HAP-1 (cell line): ENCODE measurements at regions not wholly inside any gene's neighbourhood (a gene's known extent, or its start where the extent isn't known, plus 50 kb on each side); places are given as distances from the start of the nearest gene placed in this dataset.

Source experiments
- DNase-seq, 2 experiments: peaks; one replicate each; pipeline ENCODE4 v3.0.0-alpha.2; 2016 to 2020; ENCODE audit warnings: low spot score in 2 of 2
- H3K27me3 ChIP-seq: fragments of 250-450 bp; sonication (Bioruptor Pico); 2 replicates; pipeline ENCODE4 v1.5.1; 2020; ENCODE audit warnings: low read depth, mild to moderate bottlenecking, moderate library complexity
- H3K36me3 ChIP-seq: fragments of 250-450 bp; sonication (Bioruptor Pico); replicated peaks from 2 replicates; pipeline ENCODE4 v1.5.1; 2020; ENCODE audit warnings: mild to moderate bottlenecking
- H3K4me1 ChIP-seq: fragments of 250-450 bp; sonication (Bioruptor Pico); 2 replicates; pipeline ENCODE4 v1.5.1; 2020; ENCODE audit warnings: mild to moderate bottlenecking
- H3K4me3 ChIP-seq: fragments of 250-450 bp; sonication (Bioruptor Pico); 2 replicates; pipeline ENCODE4 v1.5.1; 2020; ENCODE audit warnings: mild to moderate bottlenecking, moderate library complexity
- H3K9me3 ChIP-seq: fragments of 250-450 bp; sonication (Bioruptor Pico); 2 replicates; pipeline ENCODE4 v1.5.1; 2020; ENCODE audit warnings: mild to moderate bottlenecking, moderate library complexity
- in situ Hi-C: fragments of 300-500 bp; cut with MboI; formaldehyde crosslinking; loops from 3 replicates; pipeline ENCODE4 v1.14.3; 2020; ENCODE audit warnings: low sequenced_read_pairs, inconsistent platforms, mixed read lengths

DNA sequence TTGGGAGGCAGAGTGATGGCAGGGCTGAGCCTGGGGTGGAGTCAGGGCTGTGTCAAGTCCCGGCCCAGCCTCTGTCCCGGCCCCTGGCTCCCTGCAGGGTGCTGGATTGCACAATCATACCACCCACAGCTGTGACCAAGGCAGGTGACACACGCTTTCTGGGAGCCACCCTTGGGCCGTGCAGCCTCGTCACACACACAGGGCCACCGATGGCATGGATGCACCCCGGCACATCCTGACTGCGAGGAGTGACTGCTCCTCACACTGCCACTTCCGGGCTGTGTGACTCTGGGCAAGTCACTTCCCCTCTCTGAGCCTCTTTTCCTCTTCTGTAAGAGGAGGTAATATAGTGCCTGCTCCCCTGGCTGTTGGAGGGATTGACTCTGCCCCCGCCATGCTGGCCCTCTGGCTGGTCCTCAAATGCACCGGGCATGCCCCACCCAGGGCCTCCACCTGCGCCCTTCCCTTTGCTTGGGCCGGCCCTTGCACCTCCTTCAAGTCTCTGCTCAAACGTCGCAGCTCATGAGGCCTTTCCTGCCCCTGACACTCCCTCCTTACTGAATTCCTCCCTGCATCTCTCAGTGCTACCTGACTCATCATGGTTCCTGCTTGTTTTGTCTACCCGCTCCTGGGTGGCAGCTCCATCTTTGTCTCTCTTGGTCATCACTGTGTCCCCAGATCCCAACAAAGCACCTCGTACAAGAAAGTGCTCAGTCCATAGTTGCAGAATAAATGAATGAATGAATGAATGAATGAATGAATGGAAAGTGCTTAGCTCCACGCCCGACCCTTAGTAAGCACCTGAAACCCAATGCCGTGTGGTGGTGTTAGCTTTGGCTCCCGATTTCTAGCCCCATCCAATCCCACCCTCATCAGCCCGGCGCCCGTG is 93.5 kb downstream of the CEBPB start:
- Histone ChIP-seq H3K9me3 (no peaks in the 10 kb centered on the region), H3K36me3 (no peaks in the 10 kb centered on the region), H3K27me3 (no peaks in the 10 kb centered on the region), H3K4me1 (peaks cover 8% of the 10 kb centered on the region), H3K4me3 (no peak overlapping the region)
- DNase-seq, result no peak
- in situ Hi-C loops, result no loop called here

DNA sequence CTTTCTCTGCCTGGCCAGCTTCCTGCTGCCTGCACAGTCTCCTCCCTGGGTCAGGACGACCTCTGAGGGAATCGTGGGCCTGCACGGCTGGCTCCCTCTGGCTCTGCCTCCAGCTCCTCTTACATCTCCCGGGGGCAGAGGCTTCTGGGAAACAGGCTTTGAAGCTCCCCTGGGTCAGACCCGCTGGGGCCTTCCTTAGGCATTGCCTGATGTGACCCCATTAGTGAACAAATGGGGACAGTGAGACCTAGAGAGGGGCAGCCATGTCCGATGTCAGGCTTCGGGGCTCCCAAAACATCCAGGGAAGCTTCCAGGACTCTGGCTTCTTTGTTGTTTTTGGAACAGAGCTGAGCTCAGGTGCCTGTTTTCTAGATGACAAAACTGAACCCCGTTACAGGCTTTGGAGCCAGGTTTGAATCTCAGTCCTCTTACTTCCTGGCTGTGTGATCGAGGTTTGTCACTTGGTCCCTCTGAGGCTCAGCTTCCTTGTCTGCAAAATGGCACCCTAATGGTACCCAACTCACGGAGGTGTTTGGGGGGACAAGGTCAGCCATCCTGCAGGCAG is 94.3 kb downstream of the CEBPB start:
- Histone ChIP-seq H3K27me3 (no peaks in the 10 kb centered on the region), H3K4me3 (no peak overlapping the region), H3K9me3 (no peaks in the 10 kb centered on the region), H3K36me3 (no peaks in the 10 kb centered on the region), H3K4me1 (peaks cover 8% of the 10 kb centered on the region)
- no peak for DNase-seq
- in situ Hi-C loops, result no loop called here

DNA sequence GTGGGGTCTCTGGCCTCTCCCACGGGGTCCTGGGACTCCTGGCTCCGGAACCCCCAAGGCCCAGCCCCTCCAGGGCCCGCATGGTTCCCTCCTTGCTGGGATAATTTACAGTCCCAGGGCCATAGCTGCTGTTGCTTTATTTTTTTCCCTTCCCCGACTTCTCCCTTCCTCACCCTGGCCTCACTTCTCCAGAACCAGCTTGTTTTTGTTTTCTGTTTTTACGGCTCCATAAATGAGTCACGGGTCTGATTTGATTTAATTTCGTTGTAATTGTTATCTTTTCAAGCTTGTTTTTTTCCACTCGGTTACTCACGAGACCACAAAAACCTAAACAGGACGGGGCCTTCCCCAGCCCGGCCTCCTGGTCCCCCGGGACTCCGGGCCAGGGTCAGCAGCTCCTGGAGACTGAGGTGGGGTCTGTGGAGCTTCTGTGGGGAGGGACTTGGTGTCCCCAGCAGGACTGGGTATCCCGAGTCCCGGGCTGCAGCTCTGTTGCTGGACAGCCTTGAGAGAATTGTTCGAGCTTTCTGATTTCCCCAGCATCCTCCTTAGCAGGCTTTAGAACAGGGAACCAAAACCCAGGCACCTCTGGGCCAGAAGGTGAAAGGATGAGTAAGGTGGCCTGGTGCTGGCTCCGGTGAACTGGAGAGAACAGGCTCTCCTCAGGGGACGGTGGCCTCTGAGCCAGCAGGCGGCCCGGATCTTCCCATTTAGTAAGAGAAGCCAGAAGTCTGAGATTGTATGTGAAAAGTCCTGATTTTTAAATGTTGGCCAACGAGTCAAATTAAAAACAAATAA is 94.9 kb downstream of the CEBPB start:
- peaks cover 8% of the 10 kb centered on the region for H3K4me1 ChIP-seq
- no peaks in the 10 kb centered on the region for H3K36me3 ChIP-seq
- H3K9me3 ChIP-seq, result no peaks in the 10 kb centered on the region
- no peaks in the 10 kb centered on the region for H3K27me3 ChIP-seq
- in situ Hi-C loops, result no loop called here
- no peak overlapping the region for H3K4me3 ChIP-seq
- DNase-seq, result no peak

DNA sequence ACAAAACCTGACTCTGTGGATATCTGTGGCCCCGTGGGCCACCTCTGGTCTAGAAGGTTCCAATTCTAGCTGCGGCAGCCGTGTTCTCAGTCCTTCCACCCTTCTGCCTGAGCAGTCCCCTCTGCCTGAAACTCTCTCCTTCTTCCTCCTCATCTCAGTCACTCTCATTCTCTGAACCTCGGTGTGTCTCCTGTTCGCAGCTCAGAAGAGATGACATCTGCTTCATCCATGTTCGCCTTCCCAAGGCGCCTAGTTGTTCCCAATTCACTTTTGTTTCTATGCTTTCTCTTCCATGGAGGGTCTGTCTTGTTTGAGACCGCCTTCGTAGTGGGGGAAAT is 95.5 kb downstream of the CEBPB start:
- DNase-seq, result no peak
- no peaks in the 10 kb centered on the region for H3K27me3 ChIP-seq
- in situ Hi-C loops, result no loop called here
- no peaks in the 10 kb centered on the region for H3K36me3 ChIP-seq
- H3K9me3 ChIP-seq, result no peaks in the 10 kb centered on the region
- no peak overlapping the region for H3K4me3 ChIP-seq
- peaks cover 8% of the 10 kb centered on the region for H3K4me1 ChIP-seq

DNA sequence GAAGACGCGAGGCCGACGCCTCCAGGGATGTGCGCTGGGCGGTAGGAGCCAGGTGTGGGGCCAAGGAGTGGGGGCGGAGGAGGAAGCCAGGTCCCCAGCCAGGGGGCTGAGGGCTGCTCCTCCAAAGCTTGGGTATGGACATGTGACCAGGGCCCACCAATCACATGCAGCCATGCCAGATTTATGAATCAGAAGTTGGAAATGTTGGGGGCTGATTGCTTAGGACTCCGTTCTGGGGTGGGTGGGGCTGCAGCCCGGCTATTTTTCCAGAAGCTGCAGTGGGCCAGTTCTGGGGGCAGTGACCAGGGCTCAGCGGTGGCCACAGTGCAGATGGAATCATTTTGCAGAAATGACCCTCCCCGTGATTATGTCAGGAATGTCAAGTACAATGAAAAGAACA is 96.0 kb downstream of the CEBPB start:
- Histone ChIP-seq H3K27me3 (no peaks in the 10 kb centered on the region), H3K36me3 (no peaks in the 10 kb centered on the region), H3K9me3 (no peaks in the 10 kb centered on the region), H3K4me1 (peaks cover 8% of the 10 kb centered on the region), H3K4me3 (no peak overlapping the region)
- peak in 1 of 2 experiments; percentile 61 for DNase-seq
- in situ Hi-C loops, result no loop called here

DNA sequence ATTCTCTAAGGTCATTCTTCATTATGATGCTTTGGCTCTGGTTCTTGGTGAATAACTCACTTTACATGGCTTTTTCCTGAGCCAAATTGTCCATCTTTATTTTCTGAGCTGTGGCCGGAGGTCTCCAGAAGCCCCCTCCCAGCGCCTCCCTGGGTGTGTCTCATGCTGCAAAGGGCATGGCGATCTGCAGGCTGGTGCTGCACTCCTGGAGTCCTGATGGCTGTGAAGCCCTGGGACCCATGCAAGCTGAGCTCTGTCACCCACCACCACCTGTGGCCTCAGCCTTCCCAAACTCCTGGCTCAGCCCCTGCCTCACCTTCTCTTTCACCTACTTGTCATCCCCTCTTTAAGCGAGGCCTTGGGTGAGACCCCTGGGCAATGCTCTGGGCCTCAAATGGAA is 96.9 kb downstream of the CEBPB start:
- Histone ChIP-seq H3K9me3 (no peaks in the 10 kb centered on the region), H3K27me3 (no peaks in the 10 kb centered on the region), H3K4me1 (peaks cover 8% of the 10 kb centered on the region), H3K4me3 (no peak overlapping the region), H3K36me3 (no peaks in the 10 kb centered on the region)
- DNase-seq, result no peak
- in situ Hi-C loops, result no loop called here

DNA sequence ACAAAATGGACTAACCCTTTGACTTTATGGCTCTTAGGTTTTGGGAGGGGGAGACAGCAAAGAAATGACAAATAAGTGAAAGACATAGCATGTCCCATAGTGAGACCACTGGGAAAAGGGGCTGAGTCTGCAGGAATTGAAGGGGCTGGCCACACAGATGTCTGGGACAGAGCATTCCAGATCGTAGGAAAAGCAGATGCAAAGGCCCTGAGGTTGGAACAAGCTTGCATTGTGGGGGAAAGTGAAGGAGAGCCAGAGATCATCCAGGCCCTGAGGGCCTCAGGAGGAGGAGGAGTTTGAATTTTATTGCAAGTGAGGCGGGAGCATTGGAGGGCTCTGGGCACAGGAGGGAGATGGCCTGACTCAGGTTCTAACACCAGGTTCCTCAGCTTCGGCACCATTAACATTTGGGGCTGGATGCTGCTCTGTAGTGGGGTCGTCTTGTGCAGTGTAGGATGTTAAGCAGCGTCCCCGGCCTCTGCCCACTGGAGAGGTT is 97.5 kb downstream of the CEBPB start:
- Histone ChIP-seq H3K4me3 (no peak overlapping the region), H3K9me3 (no peaks in the 10 kb centered on the region), H3K27me3 (no peaks in the 10 kb centered on the region), H3K36me3 (no peaks in the 10 kb centered on the region), H3K4me1 (peaks cover 8% of the 10 kb centered on the region)
- in situ Hi-C loops, result no loop called here
- no peak for DNase-seq

DNA sequence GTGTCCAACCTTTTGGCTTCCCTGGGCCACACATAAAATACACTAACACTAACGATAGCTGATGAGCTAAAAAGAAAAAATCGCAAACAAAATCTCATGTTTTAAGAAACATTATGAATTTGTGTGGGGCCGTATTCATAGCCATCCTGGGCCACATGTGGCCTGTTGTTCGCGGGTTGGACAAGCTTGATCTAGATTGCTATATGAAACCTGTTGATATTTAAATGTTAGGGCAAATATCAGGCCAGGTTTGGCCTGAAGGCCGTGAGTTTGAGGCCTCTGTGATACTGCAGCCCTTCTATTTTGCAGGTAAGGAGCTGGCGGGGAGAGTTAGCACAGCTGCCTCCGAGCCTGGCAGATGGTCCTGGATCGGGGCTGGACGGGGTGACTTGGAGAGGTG is 99.0 kb downstream of the CEBPB start:
- DNase-seq, result no peak
- no peak overlapping the region for H3K4me3 ChIP-seq
- H3K27me3 ChIP-seq, result no peaks in the 10 kb centered on the region
- in situ Hi-C loops, result no loop called here
- H3K9me3 ChIP-seq, result no peaks in the 10 kb centered on the region
- H3K4me1 ChIP-seq, result peaks cover 8% of the 10 kb centered on the region
- no peaks in the 10 kb centered on the region for H3K36me3 ChIP-seq

DNA sequence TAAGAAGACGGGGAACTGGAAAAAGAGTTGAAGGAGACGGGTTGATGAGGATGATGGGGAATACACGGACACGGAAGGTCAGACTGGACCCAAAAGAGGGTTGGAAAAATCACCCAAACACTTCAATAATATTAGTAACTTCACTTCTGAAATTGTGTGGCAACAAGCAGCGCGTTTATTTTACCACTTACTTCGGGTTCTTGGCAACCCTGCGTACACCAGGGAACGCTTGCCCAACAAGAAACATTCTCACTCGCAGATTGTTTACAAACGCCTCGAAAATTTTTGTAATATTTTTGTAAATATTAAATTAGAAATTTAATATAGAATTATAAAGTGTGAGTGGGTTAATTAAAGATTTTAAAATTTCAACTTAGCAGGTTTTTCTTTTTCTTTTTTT is 99.5 kb downstream of the CEBPB start:
- peaks cover 8% of the 10 kb centered on the region for H3K4me1 ChIP-seq
- no peaks in the 10 kb centered on the region for H3K9me3 ChIP-seq
- no peaks in the 10 kb centered on the region for H3K27me3 ChIP-seq
- in situ Hi-C loops, result no loop called here
- no peak overlapping the region for H3K4me3 ChIP-seq
- DNase-seq, result no peak
- H3K36me3 ChIP-seq, result no peaks in the 10 kb centered on the region

DNA sequence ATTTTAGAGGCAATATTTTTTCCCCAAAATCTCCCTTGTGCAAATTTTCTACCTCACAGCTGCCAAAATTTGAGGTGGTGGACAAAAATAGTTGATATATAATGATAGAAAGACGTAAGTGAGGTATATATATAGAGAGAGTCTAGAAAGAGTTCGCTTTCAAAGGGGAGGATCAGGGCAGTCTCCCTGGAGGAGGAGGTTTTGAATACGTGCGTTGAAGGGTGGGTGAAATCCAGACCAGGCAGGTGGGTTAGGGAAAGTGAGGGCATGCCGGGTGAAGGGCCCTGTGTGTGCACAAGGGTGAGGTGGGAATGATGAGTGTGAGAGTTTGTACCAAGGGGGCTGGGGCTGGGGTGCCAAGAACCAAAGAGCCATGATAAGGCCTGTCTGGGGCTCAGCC is 100.2 kb downstream of the CEBPB start:
- Histone ChIP-seq H3K4me1 (peaks cover 8% of the 10 kb centered on the region), H3K9me3 (no peaks in the 10 kb centered on the region), H3K27me3 (no peaks in the 10 kb centered on the region), H3K4me3 (no peak overlapping the region), H3K36me3 (no peaks in the 10 kb centered on the region)
- no peak for DNase-seq
- in situ Hi-C loops, result no loop called here

DNA sequence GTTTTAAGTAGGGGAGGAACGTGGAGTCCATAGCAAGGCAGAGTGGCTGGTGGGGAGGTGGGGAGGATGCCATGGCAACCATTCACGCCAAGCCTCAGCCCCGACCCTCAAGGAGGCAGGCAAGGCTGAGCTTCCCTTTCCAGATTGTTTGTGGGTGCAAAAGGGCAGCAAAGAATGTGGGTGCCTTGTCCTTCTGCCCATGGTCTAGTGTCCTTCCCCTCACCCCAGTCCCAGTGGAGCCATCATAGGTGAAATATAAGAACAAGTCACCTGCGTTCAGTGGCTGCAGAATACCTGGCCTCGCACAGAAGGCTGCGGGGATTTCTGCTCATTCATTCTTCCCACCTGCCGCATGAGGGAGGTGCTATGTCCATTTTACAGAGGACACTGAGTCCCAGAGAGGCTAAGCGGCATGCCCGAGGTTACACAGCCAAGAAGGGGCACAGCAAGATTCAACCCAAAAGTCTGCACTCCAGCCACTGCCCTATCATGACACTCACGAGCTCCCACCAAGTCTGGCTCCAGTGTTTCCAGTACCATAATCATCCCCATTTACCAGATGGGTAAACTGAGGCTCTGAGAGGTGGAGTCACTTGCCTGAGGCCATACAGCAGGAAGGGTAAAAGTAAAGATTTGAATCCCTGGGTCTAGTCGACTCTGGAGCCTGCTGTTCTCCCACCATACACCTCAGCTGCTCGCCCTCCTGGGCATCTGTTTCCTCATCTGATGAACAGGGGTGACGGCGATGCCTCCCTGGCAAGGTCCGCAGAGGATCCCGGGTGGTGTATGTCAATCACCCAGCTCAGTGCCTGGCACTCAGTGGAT is 100.8 kb downstream of the CEBPB start:
- DNase-seq, result no peak
- Histone ChIP-seq H3K9me3 (no peaks in the 10 kb centered on the region), H3K4me3 (no peak overlapping the region), H3K36me3 (no peaks in the 10 kb centered on the region), H3K4me1 (peaks cover 6% of the 10 kb centered on the region), H3K27me3 (no peaks in the 10 kb centered on the region)
- in situ Hi-C loops, result no loop called here

DNA sequence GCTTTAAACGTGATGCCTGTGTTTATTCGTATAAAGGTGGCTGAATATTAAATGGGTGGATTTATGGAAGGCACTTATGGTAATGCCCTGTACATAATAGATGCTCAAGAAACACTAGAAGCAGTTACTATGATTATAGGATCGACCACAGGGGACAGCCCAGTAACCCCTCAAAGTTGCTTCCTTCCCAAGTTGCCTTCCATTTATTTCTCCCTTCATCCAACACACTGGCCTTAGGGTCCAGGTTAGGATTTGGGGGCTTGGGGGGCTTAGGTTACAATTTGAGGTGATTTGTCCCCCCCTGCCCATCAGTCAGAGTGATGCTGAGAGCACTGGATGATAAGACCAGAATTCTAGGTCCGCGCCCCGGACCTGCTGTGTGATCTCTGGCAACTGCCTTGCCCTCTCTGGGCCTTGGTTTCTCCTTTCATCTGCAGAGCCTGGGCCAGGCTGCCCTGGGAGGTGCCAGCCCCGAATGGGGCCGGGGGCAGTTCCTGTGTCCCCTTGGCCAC is 101.5 kb downstream of the CEBPB start:
- in situ Hi-C loops, result no loop called here
- Histone ChIP-seq H3K4me3 (no peak overlapping the region), H3K36me3 (no peaks in the 10 kb centered on the region), H3K4me1 (no peaks in the 10 kb centered on the region), H3K9me3 (no peaks in the 10 kb centered on the region), H3K27me3 (no peaks in the 10 kb centered on the region)
- no peak for DNase-seq

DNA sequence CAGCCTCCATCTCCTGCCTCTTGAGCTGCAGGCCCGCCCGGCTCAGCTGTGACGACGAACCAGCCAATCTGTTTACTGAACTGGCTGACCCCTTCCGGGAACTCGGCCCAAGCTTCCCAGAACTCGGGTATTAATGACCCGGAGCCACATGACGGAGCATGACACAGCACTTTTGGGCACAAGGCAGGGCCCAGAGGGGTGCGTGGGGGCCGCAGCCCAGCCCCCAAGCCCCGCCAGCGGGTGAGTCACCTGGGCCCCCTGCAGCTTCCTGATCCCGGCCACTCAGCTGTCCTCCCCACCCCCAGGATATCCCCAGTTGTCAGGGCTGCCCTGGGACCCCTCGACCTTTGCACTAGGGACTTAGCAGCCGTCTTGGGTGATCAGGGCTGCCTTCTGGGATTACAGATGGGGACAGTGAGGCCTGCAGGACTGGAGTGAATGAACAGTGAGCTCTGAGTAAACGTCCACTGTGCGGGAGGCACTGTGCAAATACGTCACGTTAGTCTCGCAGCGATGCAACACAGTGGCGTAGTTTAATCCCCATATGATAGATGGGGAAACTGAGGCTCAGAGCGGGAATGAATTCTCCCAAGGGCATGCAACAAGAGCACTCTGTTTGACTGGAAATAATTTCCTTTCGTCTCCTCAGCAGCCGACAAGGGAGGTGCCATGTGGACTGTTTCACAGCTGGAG is 102.1 kb downstream of the CEBPB start:
- in situ Hi-C loops, result no loop called here
- DNase-seq, result peak in 1 of 2 experiments; percentile 32
- Histone ChIP-seq H3K4me3 (no peak overlapping the region), H3K9me3 (no peaks in the 10 kb centered on the region), H3K4me1 (no peaks in the 10 kb centered on the region), H3K27me3 (no peaks in the 10 kb centered on the region), H3K36me3 (no peaks in the 10 kb centered on the region)
